GM23248 (cell line): ENCODE measurements at regions not wholly inside any gene's neighbourhood (a gene's known extent, or its start where the extent isn't known, plus 50 kb on each side); places are given as distances from the start of the nearest gene placed in this dataset.
A peak's percentile ranks its signal among the peaks of the same experiment; 100 is the strongest.

ENCODE experiments used
- DNase-seq: peaks from one replicate; pipeline ENCODE4 v3.0.0-alpha.2; 2015
- H2AFZ ChIP-seq: fragments of 200-600 bp; sonication (generic); 2 replicates; pipeline ENCODE4 v1.6.1; 2016; ENCODE audit warnings: antibody characterized with exemption
- H3F3A ChIP-seq: fragments of 200-600 bp; sonication (generic); 2 replicates; pipeline ENCODE4 v1.6.1; 2016; ENCODE audit warnings: mild to moderate bottlenecking, antibody characterized with exemption, mixed run types; ENCODE audit not compliant: insufficient read depth
- H3K27ac ChIP-seq: fragments of 200-600 bp; sonication (generic); 2 replicates; pipeline ENCODE4 v1.5.1; 2016; ENCODE audit warnings: mild to moderate bottlenecking
- H3K27me3 ChIP-seq: fragments of 200-600 bp; sonication (generic); replicated peaks from 2 replicates; pipeline ENCODE4 v1.6.1; 2016; ENCODE audit warnings: mild to moderate bottlenecking; ENCODE audit not compliant: insufficient read depth
- H3K36me3 ChIP-seq: fragments of 200-600 bp; sonication (generic); 2 replicates; pipeline ENCODE4 v1.6.1; 2016; ENCODE audit warnings: low read depth, mild to moderate bottlenecking
- H3K4me1 ChIP-seq: fragments of 200-600 bp; sonication (generic); 2 replicates; pipeline ENCODE4 v1.6.1; 2016; ENCODE audit warnings: mild to moderate bottlenecking; ENCODE audit not compliant: insufficient read depth
- H3K4me2 ChIP-seq: fragments of 200-600 bp; sonication (generic); one replicate; pipeline ENCODE4 v1.6.1; 2016; ENCODE audit warnings: mild to moderate bottlenecking; ENCODE audit not compliant: unreplicated experiment
- H3K4me3 ChIP-seq: fragments of 200-600 bp; sonication (generic); 2 replicates; pipeline ENCODE4 v1.5.1; 2016; ENCODE audit warnings: mild to moderate bottlenecking
- H3K79me2 ChIP-seq: fragments of 200-600 bp; sonication (generic); 2 replicates; pipeline ENCODE4 v1.6.1; 2016; ENCODE audit warnings: mild to moderate bottlenecking; ENCODE audit not compliant: insufficient read depth
- H3K9ac ChIP-seq: fragments of 200-600 bp; sonication (generic); 2 replicates; pipeline ENCODE4 v1.6.1; 2016; ENCODE audit warnings: mild to moderate bottlenecking
- H3K9me2 ChIP-seq: fragments of 200-600 bp; sonication (generic); 2 replicates; pipeline ENCODE4 v1.6.1; 2016; ENCODE audit warnings: mixed run types, mild to moderate bottlenecking, moderate library complexity; ENCODE audit not compliant: insufficient read depth
- H3K9me3 ChIP-seq: fragments of 200-600 bp; sonication (generic); one replicate; pipeline ENCODE4 v1.6.1; 2017; ENCODE audit warnings: low read depth
- H4K20me1 ChIP-seq: fragments of 200-600 bp; sonication (generic); 2 replicates; pipeline ENCODE4 v1.6.0; 2016; ENCODE audit not compliant: insufficient read depth
- EZH2 ChIP-seq: fragments of 200-600 bp; sonication (generic); IDR thresholded peaks from 2 replicates; pipeline ENCODE4 v1.6.1; 2018; ENCODE audit warnings: antibody characterized with exemption, mild to moderate bottlenecking; ENCODE audit not compliant: insufficient read depth, poor library complexity, severe bottlenecking
- EZH2phosphoT487 ChIP-seq: fragments of 200-600 bp; sonication (generic); IDR thresholded peaks from 2 replicates; pipeline ENCODE4 v1.6.1; 2018; ENCODE audit warnings: antibody characterized with exemption, moderate library complexity, mild to moderate bottlenecking, low read depth; ENCODE audit not compliant: insufficient read depth
- WGBS, 2 experiments: methylation state at CpG; one replicate each; pipeline ENCODE4 v1.1.6; 2015 to 2017; ENCODE audit warnings: low lambda C conversion rate in 2 of 2, low coverage in 1 of 2; ENCODE audit errors: missing lambda C conversion rate in 2 of 2; 5-methylcytosine and 5-hydroxymethylcytosine counted together
- in situ Hi-C: fragments of 300-500 bp; cut with MboI; formaldehyde crosslinking; loops from 2 replicates; pipeline ENCODE4 v1.15.0; 2020

- Histone ChIP-seq H3K9ac (no peak overlapping the region), H3K79me2 (no peaks in the 10 kb centered on the region), H3K4me3 (no peak overlapping the region), H3K9me3 (no peaks in the 10 kb centered on the region), H4K20me1 (no peaks in the 10 kb centered on the region), H3K27me3 (no peaks in the 10 kb centered on the region), H2AFZ (no peak overlapping the region), H3K4me1 (peaks cover 19% of the 10 kb centered on the region), H3K27ac (no peak overlapping the region), H3K4me2 (no peak overlapping the region), H3K36me3 (no peaks in the 10 kb centered on the region), H3F3A (peaks cover 5% of the 10 kb centered on the region; the same call in 1 of the 2 replicates), H3K9me2 (no peaks in the 10 kb centered on the region)
- WGBS, 2 experiments = 33 to 36% methylated on average over 4 of the region's 4 CpGs
- DNase-seq = no peak
- TF ChIP-seq EZH2phosphoT487 (no peak), EZH2 (no peak)
- in situ Hi-C loops = no loop called here
Observed at GRCh38 chrX:103158317-103158621, 56.6 kb upstream of the BEX4 start.

- 6 to 11% methylated on average over 2 of the region's 2 CpGs for WGBS, 2 experiments
- TF ChIP-seq EZH2 = no peak
- TF ChIP-seq EZH2phosphoT487 = no peak
Observed at GRCh38 chrX:103157496-103158316, 57.2 kb upstream of the BEX4 start.

GRCh38 chrX:103155201-103155600 lies 59.7 kb upstream of the BEX4 start:
- Histone ChIP-seq H4K20me1 (no peaks in the 10 kb centered on the region), H3K9me2 (no peaks in the 10 kb centered on the region), H3K9me3 (no peaks in the 10 kb centered on the region), H3K27me3 (no peaks in the 10 kb centered on the region), H3F3A (peaks cover 17% of the 10 kb centered on the region; the same call in 1 of the 2 replicates), H3K4me1 (peaks cover 27% of the 10 kb centered on the region), H3K9ac (no peak overlapping the region), H3K27ac (no peak overlapping the region), H3K4me2 (no peak overlapping the region), H3K4me3 (no peak overlapping the region), H2AFZ (no peak overlapping the region), H3K36me3 (no peaks in the 10 kb centered on the region), H3K79me2 (no peaks in the 10 kb centered on the region)
- no peak for TF ChIP-seq EZH2
- no peak for TF ChIP-seq EZH2phosphoT487
- 44 to 48% methylated on average over 1 of the region's 1 CpG for WGBS, 2 experiments
- in situ Hi-C loops = no loop called here
- DNase-seq = peak; percentile 32

More at GRCh38 chrX:103157496-103158316, 57.2 kb upstream of the BEX4 start:
- Histone ChIP-seq H3F3A (peaks cover 5% of the 10 kb centered on the region; the same call in 1 of the 2 replicates), H3K27ac (0 out of 2 replicates have a peak overlapping the region, but pooled peaks have one; percentile 24), H3K4me3 (no peak overlapping the region), H3K9me3 (no peaks in the 10 kb centered on the region), H3K79me2 (no peaks in the 10 kb centered on the region), H3K9ac (peak overlapping the region; percentile 10; the same call in 1 of the 2 replicates), H3K36me3 (no peaks in the 10 kb centered on the region), H3K4me2 (peak overlapping the region; percentile 48), H3K9me2 (no peaks in the 10 kb centered on the region), H4K20me1 (no peaks in the 10 kb centered on the region), H3K4me1 (peaks cover 19% of the 10 kb centered on the region), H3K27me3 (no peaks in the 10 kb centered on the region), H2AFZ (peak overlapping the region; percentile 70)
- DNase-seq = peak; percentile 52
- in situ Hi-C loops = no loop called here

- WGBS, 2 experiments = 86 to 96% methylated on average over 2 of the region's 2 CpGs
- no peaks in the 10 kb centered on the region for H3K27me3 ChIP-seq
- peaks cover 17% of the 10 kb centered on the region; the same call in 1 of the 2 replicates for H3F3A ChIP-seq
- no peak overlapping the region for H3K9ac ChIP-seq
- no peaks in the 10 kb centered on the region for H3K9me2 ChIP-seq
- DNase-seq = no peak
- no peaks in the 10 kb centered on the region for H3K79me2 ChIP-seq
- no peak overlapping the region for H2AFZ ChIP-seq
- no peak overlapping the region for H3K4me2 ChIP-seq
- H3K4me3 ChIP-seq = no peak overlapping the region
- H3K36me3 ChIP-seq = no peaks in the 10 kb centered on the region
- in situ Hi-C loops = no loop called here
- no peaks in the 10 kb centered on the region for H4K20me1 ChIP-seq
- TF ChIP-seq EZH2 (no peak), EZH2phosphoT487 (no peak)
- no peaks in the 10 kb centered on the region for H3K9me3 ChIP-seq
- peaks cover 27% of the 10 kb centered on the region for H3K4me1 ChIP-seq
- no peak overlapping the region for H3K27ac ChIP-seq
Observed at GRCh38 chrX:103153661-103154060, 60.7 kb upstream of the NXF3 start.
